Retinal pigment epithelial cell (primary cell): ENCODE measurements at regions not wholly inside any gene's neighbourhood (a gene's known extent, or its start where the extent isn't known, plus 50 kb on each side); places are given as distances from the start of the nearest gene placed in this dataset.

Source experiments
- DNase-seq: peaks from one replicate; pipeline ENCODE4 v3.0.0-alpha.2; 2010; ENCODE audit warnings: low read depth
- H3K4me3 ChIP-seq: 2 replicates; pipeline ENCODE4 v1.5.1; 2011; ENCODE audit warnings: mild to moderate bottlenecking, low read length, control low read depth, moderate library complexity
- TF ChIP-seq, protein P1 (sequence below): conservative IDR thresholded peaks from 2 replicates; pipeline ENCODE4 v1.5.1; 2011; ENCODE audit warnings: low read depth, low read length, control low read depth, inconsistent platforms

DNA sequence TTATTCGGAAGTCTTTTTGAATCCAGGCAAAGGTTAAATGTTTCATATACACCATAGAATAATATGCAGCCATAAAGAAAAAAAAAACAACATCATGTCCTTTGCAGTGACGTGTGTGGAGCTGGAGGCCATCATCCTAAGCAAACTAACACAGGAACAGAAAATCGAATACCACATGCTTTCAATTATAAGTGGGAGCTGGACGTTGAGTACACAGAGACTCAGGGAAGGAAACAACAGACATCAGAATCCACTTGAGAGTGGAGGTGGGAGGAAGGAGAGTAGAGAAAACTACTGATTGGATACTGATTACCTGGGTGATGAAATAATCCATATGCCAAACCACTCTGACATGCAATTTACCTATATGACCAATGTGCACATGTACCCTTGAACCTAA, 293.4 kb downstream of the KLF6 start:
- TF ChIP-seq, protein P1, sequence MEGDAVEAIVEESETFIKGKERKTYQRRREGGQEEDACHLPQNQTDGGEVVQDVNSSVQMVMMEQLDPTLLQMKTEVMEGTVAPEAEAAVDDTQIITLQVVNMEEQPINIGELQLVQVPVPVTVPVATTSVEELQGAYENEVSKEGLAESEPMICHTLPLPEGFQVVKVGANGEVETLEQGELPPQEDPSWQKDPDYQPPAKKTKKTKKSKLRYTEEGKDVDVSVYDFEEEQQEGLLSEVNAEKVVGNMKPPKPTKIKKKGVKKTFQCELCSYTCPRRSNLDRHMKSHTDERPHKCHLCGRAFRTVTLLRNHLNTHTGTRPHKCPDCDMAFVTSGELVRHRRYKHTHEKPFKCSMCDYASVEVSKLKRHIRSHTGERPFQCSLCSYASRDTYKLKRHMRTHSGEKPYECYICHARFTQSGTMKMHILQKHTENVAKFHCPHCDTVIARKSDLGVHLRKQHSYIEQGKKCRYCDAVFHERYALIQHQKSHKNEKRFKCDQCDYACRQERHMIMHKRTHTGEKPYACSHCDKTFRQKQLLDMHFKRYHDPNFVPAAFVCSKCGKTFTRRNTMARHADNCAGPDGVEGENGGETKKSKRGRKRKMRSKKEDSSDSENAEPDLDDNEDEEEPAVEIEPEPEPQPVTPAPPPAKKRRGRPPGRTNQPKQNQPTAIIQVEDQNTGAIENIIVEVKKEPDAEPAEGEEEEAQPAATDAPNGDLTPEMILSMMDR, result no peak
- no peak overlapping the region for H3K4me3 ChIP-seq
- DNase-seq, result no peak

DNA sequence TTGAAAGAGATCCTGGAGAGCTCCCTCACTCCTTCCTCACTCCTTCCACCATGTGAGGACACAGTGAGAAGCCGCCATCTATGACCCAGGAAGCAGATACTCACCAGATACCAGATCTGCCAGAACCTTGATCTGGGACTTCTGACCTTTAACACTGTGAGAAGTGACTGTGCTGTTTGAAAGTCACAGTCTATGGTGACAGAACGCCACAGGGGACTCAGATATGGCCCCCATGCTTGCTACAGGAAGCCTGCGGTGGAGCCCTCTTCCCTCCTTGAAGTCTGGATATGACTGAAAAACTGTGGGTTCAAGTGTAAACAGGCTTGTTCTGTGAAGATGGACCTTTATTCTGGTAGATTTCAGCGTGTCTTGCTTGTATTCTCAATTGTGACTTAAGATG, 297.8 kb downstream of the KLF6 start:
- TF ChIP-seq, protein P1, result no peak
- DNase-seq, result no peak
- no peak overlapping the region for H3K4me3 ChIP-seq

DNA sequence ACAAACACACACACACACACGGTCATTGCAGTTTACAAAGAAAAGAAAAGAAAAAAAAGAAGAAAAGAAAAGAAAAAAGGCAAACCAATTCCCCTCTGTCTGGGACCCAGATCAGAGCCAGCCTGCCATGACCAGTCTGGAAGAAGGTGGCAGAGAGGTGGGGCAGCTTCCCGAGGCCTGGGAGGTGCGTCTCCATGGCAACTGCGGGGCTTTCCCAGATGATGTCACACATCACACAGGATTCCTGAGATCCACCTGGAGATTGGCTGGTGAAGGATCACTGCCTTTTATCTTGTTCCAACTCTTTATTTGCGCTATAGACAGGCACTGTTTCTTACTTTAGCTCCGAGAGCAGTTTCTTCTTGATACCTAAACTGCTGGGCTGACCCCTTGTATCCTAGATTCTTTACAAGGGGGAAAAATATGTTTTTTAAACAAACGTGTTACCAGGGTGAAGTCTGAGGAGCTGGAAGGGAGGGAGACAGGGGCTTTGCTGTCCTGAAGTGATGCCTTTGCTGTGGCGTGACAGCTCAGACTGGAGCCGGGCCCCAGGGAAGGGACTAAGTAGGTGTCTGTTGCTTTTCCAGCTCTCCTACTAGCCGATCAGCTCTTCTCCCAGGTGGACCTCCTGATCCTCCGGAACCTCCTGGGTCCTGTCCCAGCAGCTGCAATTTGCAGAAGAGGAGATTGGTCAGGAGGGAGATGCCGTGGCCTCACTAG, 298.5 kb downstream of the KLF6 start:
- no peak for DNase-seq
- no peak overlapping the region for H3K4me3 ChIP-seq
- TF ChIP-seq, protein P1, result peak; percentile 2

DNA sequence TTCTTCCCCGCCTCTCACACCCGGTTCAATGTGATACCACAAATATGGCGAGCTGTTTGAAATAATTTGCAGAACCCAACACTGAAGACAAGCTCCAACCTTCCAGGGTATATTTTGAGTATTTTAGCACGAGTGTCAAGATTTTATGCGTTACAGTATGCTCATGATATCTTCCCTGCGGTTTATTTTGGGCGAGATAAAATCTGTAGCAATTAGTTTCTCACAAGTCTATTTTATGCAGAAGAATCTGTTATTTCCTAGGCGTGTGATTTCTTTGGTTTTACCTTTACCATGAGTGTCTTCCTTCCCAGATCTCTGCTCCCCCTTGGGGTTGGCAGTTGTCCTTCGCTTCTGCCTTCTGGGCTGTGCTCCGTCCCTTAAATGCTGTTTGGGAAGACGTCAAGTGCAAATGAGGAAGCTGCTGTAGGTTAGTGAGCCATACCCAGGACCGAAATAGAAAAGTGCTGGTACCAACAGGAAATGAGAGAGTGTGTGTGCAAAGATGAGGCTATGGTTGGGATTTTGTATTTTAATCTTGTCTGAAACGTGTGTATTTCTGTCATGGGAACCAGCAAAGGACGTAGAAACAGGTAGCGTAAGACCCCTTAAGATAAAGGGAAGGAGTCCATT, 299.8 kb downstream of the KLF6 start:
- TF ChIP-seq, protein P1, result no peak
- no peak overlapping the region for H3K4me3 ChIP-seq
- DNase-seq, result no peak

DNA sequence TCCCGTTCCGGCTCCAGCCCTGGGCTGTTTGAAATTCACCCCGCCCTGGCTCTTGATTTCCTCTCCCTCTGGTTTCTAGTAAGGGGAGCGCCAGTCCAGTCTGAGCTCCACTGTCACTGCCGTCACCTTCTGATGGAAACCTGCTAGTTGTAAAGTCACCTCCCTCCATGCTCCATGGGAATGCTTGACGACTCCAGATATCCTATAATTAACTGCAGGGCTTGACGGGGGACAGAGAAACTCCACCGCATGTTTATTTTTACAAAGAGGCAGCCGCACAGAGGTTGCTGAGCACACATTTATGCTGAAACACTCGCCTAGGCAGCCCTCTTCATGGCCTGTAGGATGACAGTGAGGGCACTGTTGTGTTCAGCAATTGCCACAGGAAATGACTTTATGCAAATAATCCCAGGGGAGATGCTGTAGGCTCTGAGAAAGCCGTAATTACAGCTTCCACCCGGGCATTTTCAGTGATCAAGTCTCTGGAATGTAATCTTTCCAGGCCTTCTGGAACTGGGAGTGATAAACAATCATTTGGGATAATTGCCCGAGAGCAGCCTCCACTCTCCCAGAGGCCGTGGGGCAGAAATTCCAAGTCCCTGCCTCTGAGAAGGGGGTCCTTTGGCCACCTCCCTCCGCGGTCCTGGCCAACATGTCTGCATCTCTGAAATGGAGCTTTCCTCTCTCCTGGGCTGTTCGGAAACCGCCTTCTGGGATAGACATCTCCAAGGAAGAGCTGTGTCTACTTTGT, 300.5 kb downstream of the KLF6 start:
- no peak for DNase-seq
- TF ChIP-seq, protein P1, result no peak

DNA sequence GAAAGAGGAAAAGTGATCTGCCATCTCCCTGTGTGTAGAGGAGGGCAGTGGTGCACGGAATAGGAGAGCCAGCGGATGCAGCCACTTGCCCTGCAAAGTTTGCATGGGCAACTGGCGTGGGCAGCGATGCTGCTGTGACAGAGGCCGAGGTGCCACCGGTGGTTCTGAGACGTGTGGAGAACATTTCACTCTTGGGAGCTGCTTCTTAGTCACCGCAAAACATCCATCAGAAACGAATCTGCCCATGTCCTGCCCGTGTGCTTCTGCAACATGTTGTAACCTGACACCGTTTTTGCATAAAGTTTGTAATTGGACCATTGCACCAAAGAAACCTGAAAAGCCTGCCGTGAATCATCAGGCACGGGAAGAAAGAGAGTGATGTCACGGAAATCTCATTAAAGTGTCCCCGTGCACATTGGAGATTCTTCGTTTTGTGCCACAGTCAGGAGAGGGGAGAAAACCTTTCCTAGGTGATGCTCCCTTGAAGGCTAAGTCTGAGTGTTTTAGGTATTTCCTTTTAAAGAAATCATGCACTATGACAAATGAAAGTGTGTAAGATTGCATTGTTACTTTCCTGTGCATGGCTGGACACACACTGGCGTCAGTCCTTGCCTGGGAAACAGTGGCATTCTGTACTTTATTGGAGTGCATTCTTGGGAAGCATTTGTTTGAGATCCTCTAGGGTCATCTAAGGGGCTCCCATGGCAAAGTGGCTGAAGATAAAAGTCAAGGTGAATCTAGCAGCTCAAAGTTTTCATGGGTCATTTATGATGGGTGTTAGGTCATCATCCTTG, 302.6 kb downstream of the KLF6 start:
- TF ChIP-seq, protein P1, result no peak
- DNase-seq, result peak; percentile 93
- H3K4me3 ChIP-seq, result peak overlapping the region; percentile 30

More for the DNA sequence above, 300.5 kb downstream of the KLF6 start:
- no peak overlapping the region for H3K4me3 ChIP-seq
